OCI-LY1 (cell line): ENCODE measurements at regions not wholly inside any gene's neighbourhood (a gene's known extent, or its start where the extent isn't known, plus 50 kb on each side); places are given as distances from the start of the nearest gene placed in this dataset.
"Not testable (repeated sequence)": the region's sequence is repeated elsewhere in the genome, so short reads cannot be mapped to it uniquely, and the experiment has no call there.

Source experiments
- H2AFZ ChIP-seq: fragments of 200-600 bp; sonication (generic), shearing (Covaris generic); 2 replicates; pipeline ENCODE4 v1.6.0; 2014; ENCODE audit warnings: antibody characterized with exemption, mild to moderate bottlenecking, low read length
- H3F3A ChIP-seq: fragments of 200-600 bp; sonication (generic), shearing (Covaris generic); 2 replicates; pipeline ENCODE4 v1.6.0; 2014; ENCODE audit warnings: mild to moderate bottlenecking, antibody characterized with exemption, low read length, moderate library complexity; ENCODE audit not compliant: insufficient read depth
- H3K27ac ChIP-seq: fragments of 200-600 bp; sonication (generic); 2 replicates; pipeline ENCODE4 v1.5.1; 2014; ENCODE audit warnings: low read length, mixed run types, mild to moderate bottlenecking, low read depth; ENCODE audit not compliant: poor library complexity, severe bottlenecking
- H3K27me3 ChIP-seq: fragments of 200-600 bp; sonication (generic); 2 replicates; pipeline ENCODE4 v1.6.0; 2014; ENCODE audit warnings: antibody characterized with exemption, mild to moderate bottlenecking, low read length, moderate library complexity; ENCODE audit not compliant: insufficient read depth
- H3K36me3 ChIP-seq: fragments of 200-600 bp; sonication (generic); 2 replicates; pipeline ENCODE4 v1.6.1; 2014; ENCODE audit warnings: mild to moderate bottlenecking, antibody characterized with exemption, low read length, moderate library complexity, mixed read lengths; ENCODE audit not compliant: insufficient read depth
- H3K4me1 ChIP-seq: fragments of 200-600 bp; sonication (generic); 2 replicates; pipeline ENCODE4 v1.5.1; 2014; ENCODE audit warnings: mild to moderate bottlenecking, low read length, moderate library complexity; ENCODE audit not compliant: insufficient read depth, severe bottlenecking
- H3K4me2 ChIP-seq: fragments of 200-600 bp; sonication (generic), shearing (Covaris generic); 2 replicates; pipeline ENCODE4 v1.6.1; 2014; ENCODE audit warnings: low read length
- H3K4me3 ChIP-seq: fragments of 200-600 bp; sonication (generic); 2 replicates; pipeline ENCODE4 v1.5.1; 2014; ENCODE audit warnings: low read length, low read depth, mild to moderate bottlenecking, mixed read lengths; ENCODE audit not compliant: poor library complexity, severe bottlenecking
- H3K79me2 ChIP-seq: fragments of 200-600 bp; shearing (Covaris generic); 2 replicates; pipeline ENCODE4 v1.6.1; 2016; ENCODE audit warnings: mixed run types, low read length, mixed read lengths; ENCODE audit not compliant: insufficient read depth
- H3K9ac ChIP-seq: fragments of 200-600 bp; sonication (generic), shearing (Covaris generic); 2 replicates; pipeline ENCODE4 v1.6.1; 2014; ENCODE audit warnings: mild to moderate bottlenecking, low read length, mixed read lengths
- H3K9me2 ChIP-seq: fragments of 200-600 bp; sonication (generic), shearing (Covaris generic); 2 replicates; pipeline ENCODE4 v1.6.1; 2014; ENCODE audit warnings: low read depth, mild to moderate bottlenecking, low read length, mixed read lengths
- H3K9me3 ChIP-seq: fragments of 200-600 bp; shearing (Covaris generic); 2 replicates; pipeline ENCODE4 v1.6.1; 2014; ENCODE audit warnings: low read length, mixed read lengths
- H4K20me1 ChIP-seq: fragments of 200-600 bp; sonication (generic), shearing (Covaris generic); 2 replicates; pipeline ENCODE4 v1.6.0; 2016; ENCODE audit warnings: mild to moderate bottlenecking, low read length; ENCODE audit not compliant: insufficient read depth
- EZH2 ChIP-seq: fragments of 200-600 bp; sonication (generic), shearing (Covaris generic); IDR thresholded peaks from 2 replicates; pipeline ENCODE4 v1.8.0; 2017; ENCODE audit warnings: borderline replicate concordance, mixed run types, mild to moderate bottlenecking, antibody characterized with exemption, low read length, moderate library complexity, mixed read lengths
- TF ChIP-seq, protein P1 (sequence below): fragments of 200-600 bp; sonication (generic), shearing (Covaris generic); IDR thresholded peaks from 2 replicates; pipeline ENCODE4 v1.5.1; 2017; ENCODE audit warnings: mild to moderate bottlenecking, antibody characterized with exemption, low read length, moderate library complexity, mixed read lengths

GRCh38 chr1:20410503-20410902, 75.5 kb downstream of the CAMK2N1 start:
- H3K9me2 ChIP-seq: no peaks in the 10 kb centered on the region
- no peak for TF ChIP-seq EZH2
- no peaks in the 10 kb centered on the region for H3F3A ChIP-seq
- no peaks in the 10 kb centered on the region for H3K36me3 ChIP-seq
- H3K79me2 ChIP-seq: no peaks in the 10 kb centered on the region
- no peaks in the 10 kb centered on the region for H3K4me1 ChIP-seq
- no peak overlapping the region for H3K4me2 ChIP-seq
- H3K4me3 ChIP-seq: no peak overlapping the region
- no peak overlapping the region for H3K27ac ChIP-seq
- no peak overlapping the region for H2AFZ ChIP-seq
- no peaks in the 10 kb centered on the region for H3K9me3 ChIP-seq
- H4K20me1 ChIP-seq: no peaks in the 10 kb centered on the region
- H3K9ac ChIP-seq: no peak overlapping the region
- no peaks in the 10 kb centered on the region for H3K27me3 ChIP-seq

GRCh38 chr1:20409971-20410370, 76.0 kb downstream of the CAMK2N1 start:
- Histone ChIP-seq H2AFZ (no peak overlapping the region), H3K4me2 (no peak overlapping the region), H3K9ac (no peak overlapping the region), H3F3A (no peaks in the 10 kb centered on the region), H3K27ac (no peak overlapping the region), H3K9me2 (no peaks in the 10 kb centered on the region), H3K79me2 (no peaks in the 10 kb centered on the region), H3K4me3 (no peak overlapping the region), H4K20me1 (no peaks in the 10 kb centered on the region), H3K4me1 (no peaks in the 10 kb centered on the region), H3K9me3 (no peaks in the 10 kb centered on the region), H3K27me3 (no peaks in the 10 kb centered on the region), H3K36me3 (no peaks in the 10 kb centered on the region)
- TF ChIP-seq EZH2: no peak
- TF ChIP-seq, protein P1, sequence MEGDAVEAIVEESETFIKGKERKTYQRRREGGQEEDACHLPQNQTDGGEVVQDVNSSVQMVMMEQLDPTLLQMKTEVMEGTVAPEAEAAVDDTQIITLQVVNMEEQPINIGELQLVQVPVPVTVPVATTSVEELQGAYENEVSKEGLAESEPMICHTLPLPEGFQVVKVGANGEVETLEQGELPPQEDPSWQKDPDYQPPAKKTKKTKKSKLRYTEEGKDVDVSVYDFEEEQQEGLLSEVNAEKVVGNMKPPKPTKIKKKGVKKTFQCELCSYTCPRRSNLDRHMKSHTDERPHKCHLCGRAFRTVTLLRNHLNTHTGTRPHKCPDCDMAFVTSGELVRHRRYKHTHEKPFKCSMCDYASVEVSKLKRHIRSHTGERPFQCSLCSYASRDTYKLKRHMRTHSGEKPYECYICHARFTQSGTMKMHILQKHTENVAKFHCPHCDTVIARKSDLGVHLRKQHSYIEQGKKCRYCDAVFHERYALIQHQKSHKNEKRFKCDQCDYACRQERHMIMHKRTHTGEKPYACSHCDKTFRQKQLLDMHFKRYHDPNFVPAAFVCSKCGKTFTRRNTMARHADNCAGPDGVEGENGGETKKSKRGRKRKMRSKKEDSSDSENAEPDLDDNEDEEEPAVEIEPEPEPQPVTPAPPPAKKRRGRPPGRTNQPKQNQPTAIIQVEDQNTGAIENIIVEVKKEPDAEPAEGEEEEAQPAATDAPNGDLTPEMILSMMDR: no peak

DNA sequence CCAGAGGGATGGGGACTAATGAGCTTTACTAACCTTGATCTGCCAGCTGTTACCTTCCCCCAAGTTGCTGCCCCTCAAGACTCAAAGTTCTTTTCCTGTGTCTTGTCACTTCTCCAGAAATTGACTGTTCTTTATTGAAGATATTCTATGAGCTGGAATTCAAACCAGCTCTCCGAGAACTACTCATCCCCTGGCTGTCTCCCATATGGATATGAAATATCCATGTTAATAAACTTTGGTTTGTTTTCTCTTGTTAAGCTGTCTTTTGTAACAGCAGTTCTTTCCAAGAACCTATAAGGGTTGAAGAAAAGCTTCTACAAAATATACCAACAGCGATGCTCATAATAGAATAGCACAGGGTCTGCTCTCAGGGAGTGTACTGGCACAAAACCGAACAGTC, 77.0 kb downstream of the CAMK2N1 start:
- Histone ChIP-seq H3K79me2 (no peaks in the 10 kb centered on the region), H3K27ac (no peak overlapping the region), H3F3A (no peaks in the 10 kb centered on the region), H3K4me3 (no peak overlapping the region), H3K9me2 (no peaks in the 10 kb centered on the region), H4K20me1 (no peaks in the 10 kb centered on the region), H3K27me3 (no peaks in the 10 kb centered on the region), H3K9ac (no peak overlapping the region), H3K4me2 (no peak overlapping the region), H2AFZ (no peak overlapping the region), H3K36me3 (no peaks in the 10 kb centered on the region), H3K9me3 (no peaks in the 10 kb centered on the region), H3K4me1 (no peaks in the 10 kb centered on the region)
- TF ChIP-seq, protein P1: no peak
- no peak for TF ChIP-seq EZH2

DNA sequence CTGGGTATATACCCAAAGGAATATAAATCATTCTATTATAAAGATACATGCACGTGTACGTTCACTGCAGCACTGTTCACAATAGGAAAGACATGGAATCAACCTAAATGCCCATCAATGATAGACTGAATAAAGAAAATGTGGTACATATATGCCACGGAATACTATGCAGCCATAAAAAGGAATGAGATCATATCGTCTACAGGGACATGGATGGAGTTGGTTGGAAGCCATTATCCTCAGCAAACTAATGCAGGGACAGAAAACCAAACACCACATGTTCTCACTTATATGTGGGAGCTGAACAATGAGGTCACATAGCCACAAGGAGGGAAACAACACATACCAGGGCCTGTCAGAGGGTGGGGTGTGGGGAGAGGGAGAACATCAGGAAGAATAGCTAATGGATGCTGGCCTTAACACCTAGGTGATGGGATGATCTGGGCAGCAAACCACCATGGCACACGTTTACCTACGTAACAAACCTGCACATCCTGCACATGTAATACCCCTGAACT, 77.8 kb downstream of the CAMK2N1 start:
- H4K20me1 ChIP-seq, H3K4me2 ChIP-seq, H3K9ac ChIP-seq, H3K4me3 ChIP-seq, H3K4me1 ChIP-seq, H3F3A ChIP-seq, H3K27ac ChIP-seq, H3K27me3 ChIP-seq, H3K9me2 ChIP-seq, H3K9me3 ChIP-seq, H3K79me2 ChIP-seq, H3K36me3 ChIP-seq, H2AFZ ChIP-seq: not testable (repeated sequence)
